Hepatocyte (in vitro differentiated cells): ENCODE measurements at regions not wholly inside any gene's neighbourhood (a gene's known extent, or its start where the extent isn't known, plus 50 kb on each side); places are given as distances from the start of the nearest gene placed in this dataset.

Experiments used
- DNase-seq: peaks from one replicate; pipeline ENCODE4 v3.0.0-alpha.2; 2016; ENCODE audit warnings: low spot score
- H2AFZ ChIP-seq: fragments of 200-600 bp; sonication (generic); 2 replicates; pipeline ENCODE4 v1.6.0; 2016; ENCODE audit warnings: antibody characterized with exemption, mild to moderate bottlenecking
- H3K27ac ChIP-seq: fragments of 200-600 bp; sonication (generic); 2 replicates; pipeline ENCODE4 v1.5.1; 2016; ENCODE audit warnings: mild to moderate bottlenecking
- H3K27me3 ChIP-seq: fragments of 200-600 bp; sonication (generic); 2 replicates; pipeline ENCODE4 v1.6.1; 2016
- H3K36me3 ChIP-seq: fragments of 200-600 bp; sonication (generic); replicated peaks from 2 replicates; pipeline ENCODE4 v1.5.1; 2016; ENCODE audit warnings: low read depth; ENCODE audit not compliant: insufficient read depth
- H3K4me1 ChIP-seq: fragments of 200-600 bp; sonication (generic); 2 replicates; pipeline ENCODE4 v1.5.1; 2016; ENCODE audit warnings: mild to moderate bottlenecking, moderate library complexity; ENCODE audit not compliant: insufficient read depth
- H3K4me2 ChIP-seq: fragments of 200-600 bp; sonication (generic); 2 replicates; pipeline ENCODE4 v1.6.0; 2016
- H3K4me3 ChIP-seq: fragments of 200-600 bp; sonication (generic); 2 replicates; pipeline ENCODE4 v1.5.1; 2016; ENCODE audit warnings: mild to moderate bottlenecking
- H3K79me2 ChIP-seq: fragments of 200-600 bp; sonication (generic); 2 replicates; pipeline ENCODE4 v1.6.0; 2017; ENCODE audit warnings: mild to moderate bottlenecking
- H3K9me2 ChIP-seq: fragments of 200-600 bp; sonication (generic); replicated peaks from 2 replicates; pipeline ENCODE4 v1.6.0; 2017; ENCODE audit warnings: mild to moderate bottlenecking; ENCODE audit not compliant: insufficient read depth
- H3K9me3 ChIP-seq: fragments of 200-600 bp; sonication (generic); 2 replicates; pipeline ENCODE4 v1.5.1; 2016; ENCODE audit warnings: low read depth, mild to moderate bottlenecking
- H4K20me1 ChIP-seq: fragments of 200-600 bp; sonication (generic); 2 replicates; pipeline ENCODE4 v1.6.0; 2016; ENCODE audit warnings: mild to moderate bottlenecking; ENCODE audit not compliant: insufficient read depth, poor library complexity, severe bottlenecking
- EZH2 ChIP-seq: fragments of 200-600 bp; sonication (generic); IDR thresholded peaks from 2 replicates; pipeline ENCODE4 v1.6.1; 2016; ENCODE audit warnings: antibody characterized with exemption, mild to moderate bottlenecking, borderline replicate concordance
- EZH2phosphoT487 ChIP-seq: fragments of 200-600 bp; sonication (generic); IDR thresholded peaks from one replicate; pipeline ENCODE4 v1.6.1; 2018; ENCODE audit warnings: antibody characterized with exemption, mild to moderate bottlenecking, low read depth, moderate library complexity; ENCODE audit not compliant: unreplicated experiment, severe bottlenecking
- WGBS: methylation state at CpG from one replicate; pipeline ENCODE4 v1.1.6; 2016; ENCODE audit warnings: low lambda C conversion rate; ENCODE audit errors: missing lambda C conversion rate; 5-methylcytosine and 5-hydroxymethylcytosine counted together
- TF ChIP-seq, protein P1 (sequence below): fragments of 200-600 bp; sonication (generic); IDR thresholded peaks from 2 replicates; pipeline ENCODE4 v1.5.1; 2016; ENCODE audit warnings: antibody characterized with exemption, mild to moderate bottlenecking; ENCODE audit not compliant: poor library complexity

DNA sequence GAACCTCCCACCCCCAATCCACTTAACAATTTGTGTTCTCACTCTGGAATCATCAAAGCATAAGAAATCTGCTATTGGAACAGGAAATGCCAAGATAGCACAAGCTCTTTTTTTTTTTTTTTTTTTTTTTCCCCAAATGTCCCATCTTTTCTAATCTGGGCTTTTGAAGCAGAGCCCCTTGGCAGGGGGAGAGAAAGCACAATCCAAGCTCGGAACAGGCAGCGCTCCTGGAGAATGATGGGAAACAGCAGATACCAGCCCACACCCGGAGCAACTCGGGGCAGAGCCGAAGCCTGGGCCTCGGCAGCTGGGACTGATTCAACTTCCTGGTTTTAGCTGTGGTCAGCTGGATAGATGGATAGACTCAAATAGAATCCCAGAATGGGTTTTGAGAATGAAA lies 235.1 kb downstream of the QDPR start:
- 54% methylated on average over 6 of the region's 6 CpGs for WGBS
- no peaks in the 10 kb centered on the region for H3K36me3 ChIP-seq
- H3K4me3 ChIP-seq: no peak overlapping the region
- H3K4me2 ChIP-seq: no peak overlapping the region
- no peaks in the 10 kb centered on the region for H3K79me2 ChIP-seq
- TF ChIP-seq EZH2phosphoT487 (no peak), EZH2 (no peak)
- TF ChIP-seq, protein P1, sequence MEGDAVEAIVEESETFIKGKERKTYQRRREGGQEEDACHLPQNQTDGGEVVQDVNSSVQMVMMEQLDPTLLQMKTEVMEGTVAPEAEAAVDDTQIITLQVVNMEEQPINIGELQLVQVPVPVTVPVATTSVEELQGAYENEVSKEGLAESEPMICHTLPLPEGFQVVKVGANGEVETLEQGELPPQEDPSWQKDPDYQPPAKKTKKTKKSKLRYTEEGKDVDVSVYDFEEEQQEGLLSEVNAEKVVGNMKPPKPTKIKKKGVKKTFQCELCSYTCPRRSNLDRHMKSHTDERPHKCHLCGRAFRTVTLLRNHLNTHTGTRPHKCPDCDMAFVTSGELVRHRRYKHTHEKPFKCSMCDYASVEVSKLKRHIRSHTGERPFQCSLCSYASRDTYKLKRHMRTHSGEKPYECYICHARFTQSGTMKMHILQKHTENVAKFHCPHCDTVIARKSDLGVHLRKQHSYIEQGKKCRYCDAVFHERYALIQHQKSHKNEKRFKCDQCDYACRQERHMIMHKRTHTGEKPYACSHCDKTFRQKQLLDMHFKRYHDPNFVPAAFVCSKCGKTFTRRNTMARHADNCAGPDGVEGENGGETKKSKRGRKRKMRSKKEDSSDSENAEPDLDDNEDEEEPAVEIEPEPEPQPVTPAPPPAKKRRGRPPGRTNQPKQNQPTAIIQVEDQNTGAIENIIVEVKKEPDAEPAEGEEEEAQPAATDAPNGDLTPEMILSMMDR: no peak
- no peaks in the 10 kb centered on the region for H4K20me1 ChIP-seq
- H2AFZ ChIP-seq: no peak overlapping the region
- no peaks in the 10 kb centered on the region for H3K9me2 ChIP-seq
- DNase-seq: no peak
- no peaks in the 10 kb centered on the region for H3K9me3 ChIP-seq
- H3K27me3 ChIP-seq: no peaks in the 10 kb centered on the region
- no peak overlapping the region for H3K27ac ChIP-seq
- no peaks in the 10 kb centered on the region for H3K4me1 ChIP-seq

DNA sequence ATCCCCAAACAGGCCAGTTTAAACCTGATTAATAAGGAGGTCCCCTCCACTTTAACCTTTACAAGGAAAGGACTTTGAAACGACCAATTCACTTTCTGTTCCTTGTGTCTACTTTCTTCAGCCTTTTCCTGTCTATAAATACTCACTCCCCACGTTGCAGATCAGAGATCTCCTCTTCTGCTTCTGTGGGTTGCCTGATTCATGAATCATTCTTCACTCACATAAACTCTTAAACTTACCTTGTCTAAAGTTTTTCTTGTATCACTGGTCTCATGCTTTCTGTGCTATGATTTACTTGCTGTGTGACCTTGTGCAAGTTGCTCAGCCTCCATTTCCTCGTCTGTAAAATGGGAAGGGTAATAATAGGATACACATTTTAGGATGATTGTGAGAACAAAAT lies 236.1 kb downstream of the QDPR start:
- H3K27ac ChIP-seq: no peak overlapping the region
- no peaks in the 10 kb centered on the region for H3K36me3 ChIP-seq
- no peaks in the 10 kb centered on the region for H3K79me2 ChIP-seq
- no peaks in the 10 kb centered on the region for H3K27me3 ChIP-seq
- no peak for DNase-seq
- H3K4me1 ChIP-seq: no peaks in the 10 kb centered on the region
- no peaks in the 10 kb centered on the region for H4K20me1 ChIP-seq
- H3K4me3 ChIP-seq: no peak overlapping the region
- no peak for TF ChIP-seq EZH2phosphoT487
- TF ChIP-seq EZH2: no peak
- TF ChIP-seq, protein P1: no peak
- no peak overlapping the region for H2AFZ ChIP-seq
- H3K4me2 ChIP-seq: no peak overlapping the region
- no peaks in the 10 kb centered on the region for H3K9me2 ChIP-seq
- 62% methylated on average over 3 of the region's 3 CpGs for WGBS
- H3K9me3 ChIP-seq: no peaks in the 10 kb centered on the region

DNA sequence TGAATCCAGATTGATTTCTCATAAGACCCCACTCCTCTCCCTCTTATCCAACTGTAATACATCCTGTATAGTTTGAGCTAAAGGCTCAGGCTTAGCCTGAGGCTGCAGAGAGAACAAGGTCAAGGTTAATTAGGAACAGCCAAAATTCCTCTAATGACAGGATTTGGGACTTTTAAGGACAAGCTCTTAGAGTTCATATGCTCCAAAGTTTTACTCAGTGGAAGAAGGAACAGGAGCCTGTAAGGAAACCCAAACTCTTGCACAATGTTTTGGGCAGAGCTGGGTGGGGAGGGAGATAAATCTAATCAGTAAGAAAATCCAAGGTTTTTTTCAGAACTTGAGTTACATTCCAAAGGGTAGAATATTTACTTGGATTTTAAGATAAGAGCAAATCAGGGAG lies 238.8 kb downstream of the QDPR start:
- Histone ChIP-seq H3K27ac (no peak overlapping the region), H3K9me3 (no peaks in the 10 kb centered on the region), H2AFZ (no peak overlapping the region), H3K4me1 (no peaks in the 10 kb centered on the region), H3K4me2 (no peak overlapping the region), H4K20me1 (no peaks in the 10 kb centered on the region), H3K36me3 (no peaks in the 10 kb centered on the region), H3K27me3 (no peaks in the 10 kb centered on the region), H3K79me2 (no peaks in the 10 kb centered on the region), H3K9me2 (no peaks in the 10 kb centered on the region), H3K4me3 (no peak overlapping the region)
- no peak for DNase-seq
- no peak for TF ChIP-seq EZH2
- TF ChIP-seq, protein P1: no peak
- TF ChIP-seq EZH2phosphoT487: no peak

DNA sequence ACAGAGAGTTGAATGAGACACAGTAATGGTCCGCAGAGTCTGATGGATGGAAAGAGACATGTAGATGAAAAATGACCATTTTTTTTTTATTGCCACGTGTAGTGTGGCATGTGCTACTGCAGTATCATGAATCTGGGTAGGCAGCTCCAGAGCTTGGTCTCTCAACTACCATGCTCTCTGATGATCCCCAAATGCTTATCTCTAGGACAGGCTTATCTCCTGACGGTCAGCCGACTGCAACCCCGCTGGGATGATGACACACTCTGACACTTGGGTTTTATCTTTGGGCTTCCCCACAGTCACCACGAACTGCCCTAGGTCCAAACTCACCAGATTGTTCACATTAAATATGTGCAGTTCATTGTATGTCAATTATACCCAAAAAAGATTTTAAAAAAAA lies 239.7 kb downstream of the QDPR start:
- Histone ChIP-seq H3K27ac (no peak overlapping the region), H3K9me3 (no peaks in the 10 kb centered on the region), H3K79me2 (no peaks in the 10 kb centered on the region), H3K9me2 (no peaks in the 10 kb centered on the region), H4K20me1 (no peaks in the 10 kb centered on the region), H3K27me3 (no peaks in the 10 kb centered on the region), H3K4me2 (no peak overlapping the region), H3K4me3 (no peak overlapping the region), H2AFZ (no peak overlapping the region), H3K36me3 (no peaks in the 10 kb centered on the region), H3K4me1 (no peaks in the 10 kb centered on the region)
- DNase-seq: no peak
- TF ChIP-seq EZH2phosphoT487 (no peak), EZH2 (no peak)
- TF ChIP-seq, protein P1: no peak
- WGBS: 37% methylated on average over 6 of the region's 6 CpGs
